ENCODE measurements at regions not wholly inside any gene's neighbourhood (a gene's known extent, or its start where the extent isn't known, plus 50 kb on each side); places are given as distances from the start of the nearest gene placed in this dataset.

GRCh38 chr9:85151162-85151561, 481.6 kb downstream of the NTRK2 start:
- DNase-seq (ENCODE audit: low spot score), result no peak
- Histone ChIP-seq H3K4me3 (no peak overlapping the region), H3K27ac (no peak overlapping the region)
- TF ChIP-seq CTCF (IDR thresholded peaks at IDR 0.05), result no peak

GRCh38 chr9:85147046-85147640, 477.6 kb downstream of the NTRK2 start:
- DNase-seq (ENCODE audit: low spot score), result no peak
- TF ChIP-seq CTCF (IDR thresholded peaks at IDR 0.05), result no peak
- no peak overlapping the region for H3K4me3 ChIP-seq
- no peak overlapping the region for H3K27ac ChIP-seq

- TF ChIP-seq CTCF (IDR thresholded peaks at IDR 0.05), result peak; percentile 30
- DNase-seq (ENCODE audit: low spot score), result no peak
- Histone ChIP-seq H3K4me3 (no peak overlapping the region), H3K27ac (no peak overlapping the region)
Observed at GRCh38 chr9:85142968-85143367, 473.4 kb downstream of the NTRK2 start.

GRCh38 chr9:85142496-85142911, 473.0 kb downstream of the NTRK2 start:
- no peak overlapping the region for H3K27ac ChIP-seq
- DNase-seq (ENCODE audit: low spot score), result no peak
- no peak overlapping the region for H3K4me3 ChIP-seq
- no peak for TF ChIP-seq CTCF (IDR thresholded peaks at IDR 0.05)

- TF ChIP-seq CTCF (IDR thresholded peaks at IDR 0.05), result no peak
- no peak overlapping the region for H3K27ac ChIP-seq
- DNase-seq (ENCODE audit: low spot score), result no peak
Observed at GRCh38 chr9:85137696-85138095, 468.2 kb downstream of the NTRK2 start.

GRCh38 chr9:85136987-85137386, 467.5 kb downstream of the NTRK2 start:
- Histone ChIP-seq H3K4me3 (no peak overlapping the region), H3K27ac (no peak overlapping the region)
- DNase-seq (ENCODE audit: low spot score), result no peak
- no peak for TF ChIP-seq CTCF (IDR thresholded peaks at IDR 0.05)

More at GRCh38 chr9:85137696-85138095, 468.2 kb downstream of the NTRK2 start:
- H3K4me3 ChIP-seq, result no peak overlapping the region

- no peak for DNase-seq (ENCODE audit: low spot score)
- Histone ChIP-seq H3K27ac (no peak overlapping the region), H3K4me3 (no peak overlapping the region)
- no peak for TF ChIP-seq CTCF (IDR thresholded peaks at IDR 0.05)
Observed at GRCh38 chr9:85136507-85136906, 467.0 kb downstream of the NTRK2 start.
